ENCODE measurements at regions not wholly inside any gene's neighbourhood (a gene's known extent, or its start where the extent isn't known, plus 50 kb on each side); places are given as distances from the start of the nearest gene placed in this dataset.
"Not testable (repeated sequence)": the region's sequence is repeated elsewhere in the genome, so short reads cannot be mapped to it uniquely, and the experiment has no call there.

DNA sequence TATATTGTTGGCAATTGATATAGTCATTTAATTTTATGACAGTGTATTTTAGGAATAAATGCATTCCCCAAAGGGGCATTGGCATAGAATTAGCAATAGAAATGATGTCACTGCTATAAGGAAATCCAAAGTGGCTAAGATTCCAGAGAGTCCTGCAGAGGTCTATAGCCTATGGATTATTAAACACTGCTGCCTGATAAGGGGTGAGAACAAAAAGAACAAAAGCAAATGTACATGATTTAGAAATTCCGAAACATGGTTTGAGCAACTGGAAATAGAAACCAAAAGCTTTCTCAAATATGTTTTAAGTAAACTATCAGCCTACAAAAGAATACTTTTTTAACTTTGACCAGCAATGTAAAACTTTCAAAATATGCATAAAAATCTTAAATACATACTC lies 280.1 kb upstream of the RASGRP1 start:
- Mint-ChIP-seq H3K4me1 (no peaks in the 10 kb centered on the region), H3K27ac (no peak overlapping the region), H3K27me3 (peaks cover 13% of the 10 kb centered on the region), H3K4me3 (no peak overlapping the region), H3K9me3 (no peaks in the 10 kb centered on the region), H3K36me3 (no peaks in the 10 kb centered on the region)
- no peak for DNase-seq

GRCh38 chr15:38846346-38846745 lies 281.7 kb upstream of the RASGRP1 start:
- no peak for DNase-seq
- H3K4me3 Mint-ChIP-seq = no peak overlapping the region
- H3K4me1 Mint-ChIP-seq = no peaks in the 10 kb centered on the region
- peaks cover 13% of the 10 kb centered on the region for H3K27me3 Mint-ChIP-seq
- H3K27ac Mint-ChIP-seq = no peak overlapping the region
- no peaks in the 10 kb centered on the region for H3K36me3 Mint-ChIP-seq
- H3K9me3 Mint-ChIP-seq = no peaks in the 10 kb centered on the region

DNA sequence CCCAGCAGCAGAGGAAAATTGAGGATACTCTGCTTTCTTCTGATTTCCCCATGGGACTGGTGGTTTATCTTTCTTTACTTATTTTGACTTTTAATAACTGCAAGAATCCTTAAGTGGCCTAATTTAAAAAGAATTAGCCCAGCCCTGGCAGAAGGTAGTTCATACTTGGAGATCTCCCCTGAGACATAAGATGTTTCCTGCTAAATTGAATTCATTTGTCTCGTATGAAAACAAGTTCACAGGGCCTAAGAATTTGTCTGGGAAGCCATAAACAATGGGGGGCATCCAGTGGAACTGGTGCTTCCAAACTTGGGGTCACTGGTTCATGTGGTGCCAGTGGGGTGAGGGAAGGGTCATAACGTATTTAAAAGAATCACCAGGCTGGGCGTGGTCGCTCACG lies 283.1 kb upstream of the RASGRP1 start:
- Mint-ChIP-seq H3K4me1 (no peaks in the 10 kb centered on the region), H3K9me3 (no peaks in the 10 kb centered on the region)

GRCh38 chr15:38849046-38849445 lies 284.4 kb upstream of the RASGRP1 start:
- Mint-ChIP-seq H3K4me1 (no peaks in the 10 kb centered on the region), H3K9me3 (no peaks in the 10 kb centered on the region), H3K36me3 (no peaks in the 10 kb centered on the region), H3K4me3 (no peak overlapping the region), H3K27me3 (peaks cover 5% of the 10 kb centered on the region), H3K27ac (no peak overlapping the region)
- DNase-seq = no peak

More for the DNA sequence above, 283.1 kb upstream of the RASGRP1 start:
- H3K4me3 Mint-ChIP-seq = no peak overlapping the region
- no peak overlapping the region for H3K27ac Mint-ChIP-seq
- no peaks in the 10 kb centered on the region for H3K36me3 Mint-ChIP-seq
- H3K27me3 Mint-ChIP-seq = peaks cover 12% of the 10 kb centered on the region
- no peak for DNase-seq

- not testable (repeated sequence) for H3K27me3 Mint-ChIP-seq, H3K4me1 Mint-ChIP-seq, H3K36me3 Mint-ChIP-seq, DNase-seq, H3K9me3 Mint-ChIP-seq, H3K4me3 Mint-ChIP-seq, H3K27ac Mint-ChIP-seq
Observed at GRCh38 chr15:38852188-38852587, 287.6 kb upstream of the RASGRP1 start.

DNA sequence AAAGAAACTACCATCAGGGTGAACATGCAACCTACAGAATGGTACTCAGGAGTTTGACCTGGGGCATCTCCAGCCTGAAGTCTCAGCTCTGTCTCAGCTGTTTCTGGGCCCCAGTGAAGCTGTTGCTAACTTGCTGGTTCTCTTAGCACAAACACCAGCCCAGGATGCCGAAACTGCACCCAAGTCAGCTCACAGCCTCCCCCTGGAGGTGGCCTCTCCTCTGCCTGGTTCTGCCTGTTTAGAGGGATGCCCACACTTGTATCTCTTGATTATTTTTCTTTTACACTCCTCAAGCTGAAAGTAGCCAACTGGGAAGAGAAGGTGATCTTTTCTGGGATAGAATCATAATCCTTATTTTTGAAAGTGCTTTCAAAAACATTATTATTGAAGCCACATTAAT lies 289.0 kb upstream of the RASGRP1 start:
- Mint-ChIP-seq H3K4me1 (no peaks in the 10 kb centered on the region), H3K27ac (no peak overlapping the region), H3K4me3 (no peak overlapping the region), H3K27me3 (peaks cover 9% of the 10 kb centered on the region), H3K36me3 (no peaks in the 10 kb centered on the region), H3K9me3 (no peaks in the 10 kb centered on the region)
- peak; percentile 9 for DNase-seq

DNA sequence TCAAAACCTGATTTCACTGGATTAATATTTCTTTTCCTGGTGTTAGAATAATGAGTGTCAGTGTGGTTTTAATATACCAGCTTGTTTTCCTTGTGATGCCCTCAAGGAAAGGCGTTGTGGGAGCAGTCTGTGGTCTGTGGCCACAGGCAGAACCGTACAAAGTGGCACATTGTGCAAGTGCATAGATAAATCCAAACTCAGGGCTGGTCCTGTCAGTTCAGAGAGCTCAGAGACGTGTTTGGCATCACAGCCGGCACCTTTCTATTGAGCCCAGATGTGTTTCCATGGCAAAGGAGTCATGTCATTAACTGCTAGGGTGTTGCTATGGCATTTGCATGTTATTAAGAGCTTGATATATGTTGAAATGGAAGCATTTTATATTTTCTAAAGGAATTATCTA lies 289.9 kb upstream of the RASGRP1 start:
- H3K4me3 Mint-ChIP-seq = no peak overlapping the region
- H3K9me3 Mint-ChIP-seq = no peaks in the 10 kb centered on the region
- DNase-seq = no peak
- no peaks in the 10 kb centered on the region for H3K36me3 Mint-ChIP-seq
- H3K27me3 Mint-ChIP-seq = peaks cover 10% of the 10 kb centered on the region
- no peaks in the 10 kb centered on the region for H3K4me1 Mint-ChIP-seq
- no peak overlapping the region for H3K27ac Mint-ChIP-seq

DNA sequence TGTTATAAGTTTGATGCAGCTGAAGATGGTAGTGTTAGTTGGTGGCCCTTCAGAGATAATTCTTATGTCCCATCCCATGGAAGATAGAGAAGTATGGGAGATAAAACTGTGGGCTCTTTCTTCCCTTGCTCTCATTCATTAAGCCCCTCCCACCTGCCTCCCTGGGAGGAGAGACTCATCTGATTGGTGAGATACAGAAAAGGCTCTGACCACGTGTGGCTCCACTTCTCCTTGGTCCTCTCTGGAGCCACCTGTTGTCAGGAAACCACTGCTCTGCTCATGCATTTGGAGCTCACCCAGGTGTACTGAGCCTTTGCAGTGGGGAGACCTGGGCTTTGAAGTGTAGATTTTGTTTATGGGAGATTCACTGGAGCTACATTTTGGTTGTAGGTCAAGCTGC lies 293.2 kb upstream of the RASGRP1 start:
- H3K36me3 Mint-ChIP-seq = no peaks in the 10 kb centered on the region
- no peak overlapping the region for H3K4me3 Mint-ChIP-seq
- DNase-seq = no peak
- H3K27ac Mint-ChIP-seq = no peak overlapping the region
- H3K4me1 Mint-ChIP-seq = no peaks in the 10 kb centered on the region
- H3K27me3 Mint-ChIP-seq = peaks cover 11% of the 10 kb centered on the region
- H3K9me3 Mint-ChIP-seq = no peaks in the 10 kb centered on the region

DNA sequence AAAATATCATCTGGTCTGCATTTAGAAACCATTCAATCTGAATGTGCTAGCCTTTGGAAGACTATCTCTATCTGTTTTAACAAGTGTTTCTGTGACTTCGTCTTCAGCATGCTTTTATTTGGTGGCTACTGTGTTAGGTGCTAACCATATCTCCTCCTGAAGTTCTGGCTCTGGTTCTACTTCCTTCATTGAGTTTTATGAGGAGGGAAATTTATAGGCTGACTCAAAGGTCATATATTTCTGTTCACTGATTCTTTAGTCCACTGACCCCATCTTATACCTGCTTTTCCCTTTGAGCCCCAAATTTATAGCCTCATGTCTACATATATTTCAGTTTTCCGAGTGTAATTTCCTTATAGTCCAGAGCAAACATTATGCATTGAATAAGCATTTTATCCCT lies 295.0 kb upstream of the RASGRP1 start:
- Mint-ChIP-seq H3K27ac (no peak overlapping the region), H3K36me3 (no peaks in the 10 kb centered on the region)

GRCh38 chr15:38860253-38860652 lies 295.6 kb upstream of the RASGRP1 start:
- Mint-ChIP-seq H3K4me1 (no peaks in the 10 kb centered on the region), H3K9me3 (no peaks in the 10 kb centered on the region), H3K36me3 (no peaks in the 10 kb centered on the region), H3K27me3 (peaks cover 6% of the 10 kb centered on the region), H3K27ac (no peak overlapping the region), H3K4me3 (no peak overlapping the region)
- DNase-seq = no peak

More for the DNA sequence above, 295.0 kb upstream of the RASGRP1 start:
- Mint-ChIP-seq H3K27me3 (peaks cover 6% of the 10 kb centered on the region), H3K4me1 (no peaks in the 10 kb centered on the region), H3K4me3 (no peak overlapping the region), H3K9me3 (no peaks in the 10 kb centered on the region)
- DNase-seq = no peak

- H3K4me1 Mint-ChIP-seq = no peaks in the 10 kb centered on the region
- no peak overlapping the region for H3K4me3 Mint-ChIP-seq
- no peak for DNase-seq
- H3K27ac Mint-ChIP-seq = no peak overlapping the region
- H3K9me3 Mint-ChIP-seq = no peaks in the 10 kb centered on the region
- H3K27me3 Mint-ChIP-seq = peaks cover 10% of the 10 kb centered on the region
- no peaks in the 10 kb centered on the region for H3K36me3 Mint-ChIP-seq
Observed at GRCh38 chr15:38860674-38861073, 296.1 kb upstream of the RASGRP1 start.

GRCh38 chr15:38861108-38861507 lies 296.5 kb upstream of the RASGRP1 start:
- no peak for DNase-seq
- H3K27ac Mint-ChIP-seq = no peak overlapping the region
- H3K27me3 Mint-ChIP-seq = peaks cover 10% of the 10 kb centered on the region
- H3K4me3 Mint-ChIP-seq = no peak overlapping the region
- H3K4me1 Mint-ChIP-seq = no peaks in the 10 kb centered on the region
- no peaks in the 10 kb centered on the region for H3K36me3 Mint-ChIP-seq
- H3K9me3 Mint-ChIP-seq = no peaks in the 10 kb centered on the region

DNA sequence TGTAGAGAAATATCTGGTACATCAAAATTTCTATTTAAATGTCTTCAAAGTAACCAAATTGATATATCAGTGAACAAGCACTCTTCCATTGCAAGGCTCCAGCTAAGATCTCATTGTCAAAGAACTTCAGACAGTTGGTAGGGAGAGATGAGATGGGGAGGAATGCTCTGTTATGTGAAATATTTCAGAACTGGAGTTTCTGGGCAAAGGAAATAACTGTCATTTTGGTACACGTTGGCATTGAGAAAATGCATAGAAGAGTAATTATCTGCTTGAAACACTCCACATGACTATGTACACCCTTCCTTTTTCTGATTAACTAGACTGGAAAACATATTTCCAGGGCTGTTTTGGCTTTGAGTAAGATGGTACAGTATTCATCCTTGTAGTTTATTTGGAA lies 297.5 kb upstream of the RASGRP1 start:
- Mint-ChIP-seq H3K4me3 (no peak overlapping the region), H3K9me3 (no peaks in the 10 kb centered on the region), H3K36me3 (no peaks in the 10 kb centered on the region), H3K27ac (no peak overlapping the region), H3K27me3 (peaks cover 10% of the 10 kb centered on the region), H3K4me1 (no peaks in the 10 kb centered on the region)
- no peak for DNase-seq

- Mint-ChIP-seq H3K4me1 (no peaks in the 10 kb centered on the region), H3K27me3 (peaks cover 12% of the 10 kb centered on the region), H3K9me3 (no peaks in the 10 kb centered on the region), H3K27ac (no peak overlapping the region), H3K36me3 (no peaks in the 10 kb centered on the region), H3K4me3 (no peak overlapping the region)
- no peak for DNase-seq
Observed at GRCh38 chr15:38863381-38863780, 298.8 kb upstream of the RASGRP1 start.

- Mint-ChIP-seq H3K36me3 (no peaks in the 10 kb centered on the region), H3K4me1 (no peaks in the 10 kb centered on the region), H3K27me3 (peaks cover 13% of the 10 kb centered on the region), H3K4me3 (no peak overlapping the region), H3K9me3 (no peaks in the 10 kb centered on the region), H3K27ac (no peak overlapping the region)
- no peak for DNase-seq
Observed at GRCh38 chr15:38864122-38864521, 299.5 kb upstream of the RASGRP1 start.

DNA sequence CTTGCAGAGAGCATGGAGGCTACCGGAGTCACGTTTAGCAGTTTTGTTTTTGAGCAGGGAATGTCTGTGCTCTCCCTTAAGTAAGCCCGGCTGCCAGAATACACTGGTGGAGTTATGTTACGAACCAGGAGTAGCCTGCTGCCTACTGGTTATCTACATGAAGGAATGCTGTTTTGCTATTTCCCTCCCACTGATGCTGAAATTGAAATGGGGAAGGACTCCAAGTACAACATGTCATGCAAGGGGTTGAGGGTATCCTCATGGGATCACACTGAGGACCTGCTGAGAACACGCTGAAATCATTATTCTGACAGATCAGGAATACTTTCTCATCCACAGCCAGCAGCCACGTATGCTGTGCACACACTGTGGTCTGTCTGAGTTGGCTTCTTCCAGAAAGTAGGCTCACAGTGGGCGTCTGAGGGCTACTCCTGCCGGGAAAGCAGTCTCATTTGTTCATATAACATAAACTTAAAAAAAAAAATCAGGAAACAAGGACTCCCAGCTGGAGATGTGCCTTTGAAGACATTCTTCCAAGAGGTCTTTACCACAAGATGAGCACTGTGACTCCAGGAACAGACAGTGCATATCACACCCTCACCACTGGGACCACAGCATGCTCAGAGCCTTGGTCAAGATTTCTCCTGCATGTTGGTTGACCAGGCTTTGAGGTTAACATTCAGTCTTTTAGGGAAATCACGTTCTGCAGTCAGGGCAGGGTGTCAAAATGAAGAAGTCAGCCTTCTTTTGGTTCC lies 300.4 kb upstream of the RASGRP1 start:
- no peak overlapping the region for H3K4me3 Mint-ChIP-seq
- peaks cover 9% of the 10 kb centered on the region for H3K27me3 Mint-ChIP-seq
- no peak for DNase-seq
- no peaks in the 10 kb centered on the region for H3K4me1 Mint-ChIP-seq
- H3K36me3 Mint-ChIP-seq = no peaks in the 10 kb centered on the region
- no peak overlapping the region for H3K27ac Mint-ChIP-seq
- no peaks in the 10 kb centered on the region for H3K9me3 Mint-ChIP-seq
